Liver (tissue), 3 donors: ENCODE measurements at regions not wholly inside any gene's neighbourhood (a gene's known extent, or its start where the extent isn't known, plus 50 kb on each side); places are given as distances from the start of the nearest gene placed in this dataset.

Source experiments
- ATF3 ChIP-seq: IDR thresholded peaks from 2 replicates; pipeline ENCODE4 v1.6.1; 2016; ENCODE audit warnings: antibody characterized with exemption
- CTCF ChIP-seq: fragments of 150-350 bp; IDR thresholded peaks from 2 replicates; pipeline ENCODE4 v1.5.1; 2017; ENCODE audit warnings: improper control_type of control experiment, low read depth, low read length; ENCODE audit not compliant: missing input control
- EGR1 ChIP-seq, 2 donors: IDR thresholded peaks; 2 replicates each; pipeline ENCODE4 v1.6.1; 2016 to 2018; ENCODE audit warnings: antibody characterized with exemption in 2 of 2, low read depth in 2 of 2
- GABPA ChIP-seq, 2 donors: IDR thresholded peaks in 1 of 2; conservative IDR thresholded peaks in 1 of 2; 2 replicates each; pipeline ENCODE4 v1.6.1; 2016; ENCODE audit warnings: antibody characterized with exemption in 2 of 2, mild to moderate bottlenecking in 1 of 2, moderate library complexity in 1 of 2
- HNF4A ChIP-seq, 2 donors: conservative IDR thresholded peaks; 2 replicates each; pipeline ENCODE4 v1.6.1; 2016; ENCODE audit warnings: antibody characterized with exemption in 2 of 2, mild to moderate bottlenecking in 2 of 2
- RAD21 ChIP-seq, 2 donors: IDR thresholded peaks; 2 replicates each; pipeline ENCODE4 v1.6.1; 2016; ENCODE audit warnings: antibody characterized with exemption in 2 of 2, mild to moderate bottlenecking in 2 of 2
- REST ChIP-seq: IDR thresholded peaks from 2 replicates; pipeline ENCODE4 v1.6.1; 2016; ENCODE audit warnings: antibody characterized with exemption, mild to moderate bottlenecking
- RXRA ChIP-seq, 2 donors: IDR thresholded peaks; 2 replicates each; pipeline ENCODE4 v1.6.1; 2017 to 2018; ENCODE audit warnings: antibody characterized with exemption in 2 of 2, mild to moderate bottlenecking in 1 of 2
- SP1 ChIP-seq: IDR thresholded peaks from 2 replicates; pipeline ENCODE4 v1.6.1; 2018; ENCODE audit warnings: antibody characterized with exemption, mild to moderate bottlenecking
- TAF1 ChIP-seq: conservative IDR thresholded peaks from 2 replicates; pipeline ENCODE4 v1.6.1; 2016; ENCODE audit warnings: antibody characterized with exemption, mild to moderate bottlenecking
- YY1 ChIP-seq: IDR thresholded peaks from 2 replicates; pipeline ENCODE4 v1.6.1; 2016; ENCODE audit warnings: antibody characterized with exemption, mild to moderate bottlenecking
- TF ChIP-seq, protein P1 (sequence below): IDR thresholded peaks from 2 replicates; pipeline ENCODE4 v1.6.1; 2016; ENCODE audit warnings: antibody characterized with exemption
- TF ChIP-seq, protein P2 (sequence below): IDR thresholded peaks from 2 replicates; pipeline ENCODE4 v1.6.1; 2016; ENCODE audit warnings: antibody characterized with exemption
- donor health status: healthy.
- donor health status: healthy.

DNA sequence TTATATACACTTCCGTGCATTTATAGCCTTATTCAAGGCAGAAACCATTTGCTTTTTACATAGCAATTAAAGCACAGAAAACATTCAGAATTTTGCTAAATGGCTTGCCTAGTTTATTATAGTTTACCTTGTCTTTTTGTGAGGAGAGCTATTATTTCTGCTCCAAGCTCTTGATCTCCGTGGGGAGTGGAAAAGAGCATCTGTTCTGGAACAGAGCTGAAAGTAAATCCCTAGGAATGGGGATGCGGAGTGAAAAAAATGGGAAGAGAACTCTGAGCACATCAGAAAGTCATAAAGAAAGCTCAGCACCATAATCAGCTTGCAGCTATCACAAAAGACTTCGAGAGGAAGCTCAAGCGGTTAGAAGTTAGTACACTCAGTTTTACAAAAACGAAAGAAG is 1006.7 kb downstream of the ROBO2 start:
- TF ChIP-seq CTCF (no peak), TAF1 (no peak), YY1 (no peak), HNF4A (conservative IDR thresholded peaks at IDR 0.05) (no peak), RAD21 (IDR thresholded peaks at IDR 0.05) (no peak), REST (no peak), GABPA (IDR thresholded peaks at IDR 0.05 in 1 of 2, conservative IDR thresholded peaks at IDR 0.05 in 1 of 2) (no peak), SP1 (no peak), ATF3 (no peak), EGR1 (IDR thresholded peaks at IDR 0.05; ENCODE audit: low read depth in 2 of 2) (no peak), RXRA (IDR thresholded peaks at IDR 0.05) (no peak)
- TF ChIP-seq, protein P1, sequence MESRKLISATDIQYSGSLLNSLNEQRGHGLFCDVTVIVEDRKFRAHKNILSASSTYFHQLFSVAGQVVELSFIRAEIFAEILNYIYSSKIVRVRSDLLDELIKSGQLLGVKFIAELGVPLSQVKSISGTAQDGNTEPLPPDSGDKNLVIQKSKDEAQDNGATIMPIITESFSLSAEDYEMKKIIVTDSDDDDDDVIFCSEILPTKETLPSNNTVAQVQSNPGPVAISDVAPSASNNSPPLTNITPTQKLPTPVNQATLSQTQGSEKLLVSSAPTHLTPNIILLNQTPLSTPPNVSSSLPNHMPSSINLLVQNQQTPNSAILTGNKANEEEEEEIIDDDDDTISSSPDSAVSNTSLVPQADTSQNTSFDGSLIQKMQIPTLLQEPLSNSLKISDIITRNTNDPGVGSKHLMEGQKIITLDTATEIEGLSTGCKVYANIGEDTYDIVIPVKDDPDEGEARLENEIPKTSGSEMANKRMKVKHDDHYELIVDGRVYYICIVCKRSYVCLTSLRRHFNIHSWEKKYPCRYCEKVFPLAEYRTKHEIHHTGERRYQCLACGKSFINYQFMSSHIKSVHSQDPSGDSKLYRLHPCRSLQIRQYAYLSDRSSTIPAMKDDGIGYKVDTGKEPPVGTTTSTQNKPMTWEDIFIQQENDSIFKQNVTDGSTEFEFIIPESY, result no peak
- TF ChIP-seq, protein P2, sequence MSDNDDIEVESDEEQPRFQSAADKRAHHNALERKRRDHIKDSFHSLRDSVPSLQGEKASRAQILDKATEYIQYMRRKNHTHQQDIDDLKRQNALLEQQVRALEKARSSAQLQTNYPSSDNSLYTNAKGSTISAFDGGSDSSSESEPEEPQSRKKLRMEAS, result no peak
